ENCODE measurements at regions not wholly inside any gene's neighbourhood (a gene's known extent, or its start where the extent isn't known, plus 50 kb on each side); places are given as distances from the start of the nearest gene placed in this dataset.

DNA sequence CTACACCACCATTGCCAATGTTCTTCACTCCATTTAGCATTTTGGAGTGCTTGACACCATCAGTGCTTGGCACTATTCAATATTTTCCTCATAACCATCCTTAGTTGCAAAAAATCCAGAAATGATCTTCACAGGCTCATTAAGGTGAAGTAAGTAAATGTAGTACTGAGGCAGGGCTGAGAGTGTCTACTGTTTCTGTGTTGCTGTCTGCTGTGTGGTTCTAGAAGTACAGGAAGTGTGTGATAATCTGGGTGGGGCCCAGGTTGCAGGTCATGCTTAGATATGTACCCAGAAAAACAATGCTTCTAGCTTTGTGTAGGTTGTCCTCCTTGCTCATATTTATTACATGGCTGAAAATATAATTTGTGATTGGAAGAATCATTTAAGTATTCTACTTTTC lies 411.8 kb upstream of the CCDC179 start:
- no peaks in the 10 kb centered on the region for H3K27me3 ChIP-seq
- no peak overlapping the region for H3K4me3 ChIP-seq
- H3K9me3 ChIP-seq = no peaks in the 10 kb centered on the region
- no peaks in the 10 kb centered on the region for H3K36me3 ChIP-seq
- TF ChIP-seq EP300 (IDR thresholded peaks at IDR 0.05) (no peak), POLR2AphosphoS5 (IDR thresholded peaks at IDR 0.05) (no peak), POLR2A (IDR thresholded peaks at IDR 0.05) (no peak)
- TF ChIP-seq, protein P1, sequence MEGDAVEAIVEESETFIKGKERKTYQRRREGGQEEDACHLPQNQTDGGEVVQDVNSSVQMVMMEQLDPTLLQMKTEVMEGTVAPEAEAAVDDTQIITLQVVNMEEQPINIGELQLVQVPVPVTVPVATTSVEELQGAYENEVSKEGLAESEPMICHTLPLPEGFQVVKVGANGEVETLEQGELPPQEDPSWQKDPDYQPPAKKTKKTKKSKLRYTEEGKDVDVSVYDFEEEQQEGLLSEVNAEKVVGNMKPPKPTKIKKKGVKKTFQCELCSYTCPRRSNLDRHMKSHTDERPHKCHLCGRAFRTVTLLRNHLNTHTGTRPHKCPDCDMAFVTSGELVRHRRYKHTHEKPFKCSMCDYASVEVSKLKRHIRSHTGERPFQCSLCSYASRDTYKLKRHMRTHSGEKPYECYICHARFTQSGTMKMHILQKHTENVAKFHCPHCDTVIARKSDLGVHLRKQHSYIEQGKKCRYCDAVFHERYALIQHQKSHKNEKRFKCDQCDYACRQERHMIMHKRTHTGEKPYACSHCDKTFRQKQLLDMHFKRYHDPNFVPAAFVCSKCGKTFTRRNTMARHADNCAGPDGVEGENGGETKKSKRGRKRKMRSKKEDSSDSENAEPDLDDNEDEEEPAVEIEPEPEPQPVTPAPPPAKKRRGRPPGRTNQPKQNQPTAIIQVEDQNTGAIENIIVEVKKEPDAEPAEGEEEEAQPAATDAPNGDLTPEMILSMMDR (IDR thresholded peaks at IDR 0.05) = no peak
- no peak for DNase-seq (ENCODE audit: low spot score in 2 of 2)
- no peaks in the 10 kb centered on the region for H3K4me1 ChIP-seq
- H3K27ac ChIP-seq = no peak overlapping the region

- TF ChIP-seq POLR2A (IDR thresholded peaks at IDR 0.05) = no peak
- no peak for TF ChIP-seq EP300 (IDR thresholded peaks at IDR 0.05)
- TF ChIP-seq, protein P1 (IDR thresholded peaks at IDR 0.05) = no peak
- no peak for TF ChIP-seq POLR2AphosphoS5 (IDR thresholded peaks at IDR 0.05)
- no peak overlapping the region for H3K27ac ChIP-seq
- H3K36me3 ChIP-seq = no peaks in the 10 kb centered on the region
- no peak for DNase-seq (ENCODE audit: low spot score in 2 of 2)
- WGBS = 81% methylated on average over 4 of the region's 4 CpGs
- no peaks in the 10 kb centered on the region for H3K27me3 ChIP-seq
- no peaks in the 10 kb centered on the region for H3K9me3 ChIP-seq
- H3K4me1 ChIP-seq = no peaks in the 10 kb centered on the region
- H3K4me3 ChIP-seq = no peak overlapping the region
Measured at GRCh38 chr11:23278121-23278520, 417.8 kb upstream of the CCDC179 start.

DNA sequence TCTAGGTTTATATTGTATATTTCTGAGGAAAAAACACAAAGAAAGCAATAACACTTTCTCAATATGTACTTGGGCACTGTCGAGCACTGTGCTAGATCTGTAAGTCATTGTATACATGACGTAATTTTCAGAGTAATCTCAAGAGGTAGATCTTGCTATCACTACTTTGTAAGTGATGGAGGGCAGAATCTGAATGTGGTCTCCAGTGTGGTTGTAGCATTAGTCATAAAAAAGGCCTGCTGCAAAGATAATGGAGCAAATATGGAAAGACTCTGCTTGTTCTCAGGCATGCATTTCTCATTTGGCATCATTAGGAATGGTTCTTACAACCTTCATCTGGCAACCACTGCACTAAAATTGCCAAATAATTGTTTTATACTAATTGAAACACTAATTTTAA lies 419.8 kb upstream of the CCDC179 start:
- Histone ChIP-seq H3K4me3 (no peak overlapping the region), H3K4me1 (no peaks in the 10 kb centered on the region), H3K27ac (no peak overlapping the region), H3K27me3 (no peaks in the 10 kb centered on the region), H3K9me3 (no peaks in the 10 kb centered on the region), H3K36me3 (no peaks in the 10 kb centered on the region)
- no peak for DNase-seq (ENCODE audit: low spot score in 2 of 2)
- whole genome bisulfite sequencing = 89% methylated on average over 2 of the region's 2 CpGs
- TF ChIP-seq POLR2AphosphoS5 (IDR thresholded peaks at IDR 0.05) (no peak), POLR2A (IDR thresholded peaks at IDR 0.05) (no peak), EP300 (IDR thresholded peaks at IDR 0.05) (no peak)
- TF ChIP-seq, protein P1 (IDR thresholded peaks at IDR 0.05) = no peak

DNA sequence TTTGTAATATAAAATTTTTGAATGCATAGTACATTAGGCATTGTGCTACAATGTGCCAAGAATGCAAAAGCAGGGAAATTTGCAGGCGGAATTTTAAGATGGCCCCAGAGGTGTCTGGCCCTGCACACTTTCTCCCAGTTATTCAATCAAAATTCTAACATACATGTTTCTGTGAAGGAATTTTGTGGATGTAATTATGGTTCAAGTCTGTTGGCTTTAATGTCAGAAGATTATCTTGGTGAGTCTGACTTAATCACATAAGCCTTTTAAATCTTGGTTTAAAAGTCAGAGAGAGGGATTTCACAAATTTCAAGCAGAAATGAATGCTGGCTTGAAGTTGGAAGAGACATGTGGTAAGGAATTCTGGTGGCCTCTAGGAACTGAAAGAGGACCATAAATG lies 423.4 kb upstream of the CCDC179 start:
- Histone ChIP-seq H3K27me3 (no peaks in the 10 kb centered on the region), H3K4me1 (no peaks in the 10 kb centered on the region), H3K4me3 (no peak overlapping the region), H3K9me3 (no peaks in the 10 kb centered on the region), H3K27ac (no peak overlapping the region), H3K36me3 (no peaks in the 10 kb centered on the region)
- WGBS = 93% methylated on average over 1 of the region's 1 CpG
- DNase-seq (ENCODE audit: low spot score in 2 of 2) = no peak
- no peak for TF ChIP-seq POLR2A (IDR thresholded peaks at IDR 0.05)
- TF ChIP-seq, protein P1 (IDR thresholded peaks at IDR 0.05) = no peak
- TF ChIP-seq POLR2AphosphoS5 (IDR thresholded peaks at IDR 0.05) = no peak
- TF ChIP-seq EP300 (IDR thresholded peaks at IDR 0.05) = no peak

DNA sequence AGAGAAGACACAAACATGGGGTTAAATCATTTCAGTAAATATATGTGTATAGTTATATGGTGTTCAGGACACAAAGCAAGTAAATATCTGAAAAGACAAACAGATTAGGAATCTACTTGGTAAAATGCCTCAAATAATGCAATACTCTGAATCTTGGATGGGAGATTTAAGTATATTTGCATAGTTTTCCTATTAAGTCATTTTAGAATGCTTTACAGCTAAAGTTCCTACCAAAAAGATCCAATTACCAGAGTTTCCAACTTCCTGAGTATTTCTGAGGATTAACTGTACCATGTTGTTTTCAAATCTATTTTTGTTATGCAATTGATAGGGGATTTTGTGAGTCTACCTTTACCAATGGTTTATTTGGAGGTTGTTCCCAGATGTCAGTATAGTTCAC lies 424.4 kb upstream of the CCDC179 start:
- Histone ChIP-seq H3K27ac (no peak overlapping the region), H3K27me3 (no peaks in the 10 kb centered on the region), H3K36me3 (no peaks in the 10 kb centered on the region), H3K4me3 (no peak overlapping the region), H3K9me3 (no peaks in the 10 kb centered on the region), H3K4me1 (no peaks in the 10 kb centered on the region)
- TF ChIP-seq, protein P1 (IDR thresholded peaks at IDR 0.05) = no peak
- TF ChIP-seq EP300 (IDR thresholded peaks at IDR 0.05) (no peak), POLR2AphosphoS5 (IDR thresholded peaks at IDR 0.05) (no peak), POLR2A (IDR thresholded peaks at IDR 0.05) (no peak)
- DNase-seq (ENCODE audit: low spot score in 2 of 2) = no peak

All from suprapubic skin (tissue), 4 donors.